Nephron progenitor cell (in vitro differentiated cells): ENCODE measurements at regions not wholly inside any gene's neighbourhood (a gene's known extent, or its start where the extent isn't known, plus 50 kb on each side); places are given as distances from the start of the nearest gene placed in this dataset.
A peak's percentile ranks its signal among the peaks of the same experiment; 100 is the strongest.
"Not testable (repeated sequence)": the region's sequence is repeated elsewhere in the genome, so short reads cannot be mapped to it uniquely, and the experiment has no call there.

Experiments
- DNase-seq: peaks from one replicate; pipeline ENCODE4 v3.0.0; 2021
- H3K27ac Mint-ChIP-seq: 2 replicates; pipeline ENCODE4 v1.8.0; 2021; ENCODE audit warnings: mild to moderate bottlenecking, moderate library complexity, mixed read lengths
- H3K27me3 Mint-ChIP-seq: 2 replicates; pipeline ENCODE4 v1.8.0; 2021; ENCODE audit warnings: mild to moderate bottlenecking, low read depth, mixed read lengths; ENCODE audit not compliant: poor library complexity
- H3K36me3 Mint-ChIP-seq: 2 replicates; pipeline ENCODE4 v1.8.0; 2021; ENCODE audit warnings: low read depth, mixed read lengths
- H3K4me1 Mint-ChIP-seq: 2 replicates; pipeline ENCODE4 v1.8.0; 2021; ENCODE audit warnings: mixed read lengths
- H3K4me3 Mint-ChIP-seq: 2 replicates; pipeline ENCODE4 v1.8.0; 2021; ENCODE audit warnings: mild to moderate bottlenecking, moderate library complexity, mixed read lengths
- H3K9me3 Mint-ChIP-seq: 2 replicates; pipeline ENCODE4 v1.8.0; 2021; ENCODE audit warnings: mild to moderate bottlenecking, moderate library complexity, mixed read lengths
- TF ChIP-seq, protein P1 (sequence below): fragments of 200-600 bp; sonication (generic); IDR thresholded peaks from 2 replicates; pipeline ENCODE4 v1.5.0; 2021; ENCODE audit warnings: antibody characterized with exemption

DNA sequence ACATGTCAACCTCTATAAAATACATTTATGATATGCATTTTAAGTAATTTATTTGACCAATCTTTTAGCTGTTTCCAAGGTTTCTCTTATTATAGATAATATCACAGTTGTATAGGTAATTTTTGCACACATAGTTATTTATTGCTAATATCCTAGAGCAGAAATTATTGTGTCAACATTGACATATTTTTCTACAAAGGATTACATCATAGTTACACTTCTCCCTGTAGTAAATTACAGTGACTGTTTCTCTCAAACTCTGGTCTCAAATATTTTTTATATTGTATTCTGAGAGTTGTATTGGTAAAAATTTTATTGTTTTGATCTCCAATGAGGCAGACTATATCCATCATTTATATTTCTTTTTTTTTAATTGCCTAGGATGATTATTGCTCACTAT, 714.4 kb upstream of the CDH6 start:
- no peaks in the 10 kb centered on the region for H3K4me1 Mint-ChIP-seq
- no peak overlapping the region for H3K27ac Mint-ChIP-seq
- H3K27me3 Mint-ChIP-seq, result no peaks in the 10 kb centered on the region
- H3K4me3 Mint-ChIP-seq, result no peak overlapping the region
- DNase-seq, result no peak
- H3K36me3 Mint-ChIP-seq, result peaks cover 14% of the 10 kb centered on the region
- peaks cover 33% of the 10 kb centered on the region for H3K9me3 Mint-ChIP-seq
- TF ChIP-seq, protein P1, sequence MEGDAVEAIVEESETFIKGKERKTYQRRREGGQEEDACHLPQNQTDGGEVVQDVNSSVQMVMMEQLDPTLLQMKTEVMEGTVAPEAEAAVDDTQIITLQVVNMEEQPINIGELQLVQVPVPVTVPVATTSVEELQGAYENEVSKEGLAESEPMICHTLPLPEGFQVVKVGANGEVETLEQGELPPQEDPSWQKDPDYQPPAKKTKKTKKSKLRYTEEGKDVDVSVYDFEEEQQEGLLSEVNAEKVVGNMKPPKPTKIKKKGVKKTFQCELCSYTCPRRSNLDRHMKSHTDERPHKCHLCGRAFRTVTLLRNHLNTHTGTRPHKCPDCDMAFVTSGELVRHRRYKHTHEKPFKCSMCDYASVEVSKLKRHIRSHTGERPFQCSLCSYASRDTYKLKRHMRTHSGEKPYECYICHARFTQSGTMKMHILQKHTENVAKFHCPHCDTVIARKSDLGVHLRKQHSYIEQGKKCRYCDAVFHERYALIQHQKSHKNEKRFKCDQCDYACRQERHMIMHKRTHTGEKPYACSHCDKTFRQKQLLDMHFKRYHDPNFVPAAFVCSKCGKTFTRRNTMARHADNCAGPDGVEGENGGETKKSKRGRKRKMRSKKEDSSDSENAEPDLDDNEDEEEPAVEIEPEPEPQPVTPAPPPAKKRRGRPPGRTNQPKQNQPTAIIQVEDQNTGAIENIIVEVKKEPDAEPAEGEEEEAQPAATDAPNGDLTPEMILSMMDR, result no peak

DNA sequence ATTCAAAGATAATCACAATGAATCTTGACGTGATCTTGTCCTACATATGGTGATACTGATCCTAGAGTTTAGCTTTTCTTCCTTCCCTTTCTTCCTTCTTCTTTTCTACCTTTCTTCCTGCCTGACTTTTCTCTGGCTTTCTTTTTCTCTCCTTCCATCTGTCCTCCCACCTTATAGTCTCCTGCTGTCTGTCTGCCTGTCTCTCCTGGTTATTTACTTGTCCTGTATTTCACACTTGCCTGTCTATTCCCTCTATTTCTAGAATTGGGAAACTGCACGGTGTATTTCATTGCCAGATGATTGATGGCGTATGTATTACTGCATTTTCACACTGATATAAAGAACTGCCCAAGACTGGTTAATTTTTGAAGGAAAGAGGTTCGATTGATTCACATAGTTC, 718.1 kb upstream of the CDH6 start:
- Mint-ChIP-seq H3K4me3 (no peak overlapping the region), H3K27ac (peak overlapping the region; percentile 12), H3K36me3 (peaks cover 14% of the 10 kb centered on the region), H3K27me3 (no peaks in the 10 kb centered on the region), H3K9me3 (peaks cover 33% of the 10 kb centered on the region), H3K4me1 (peaks cover 8% of the 10 kb centered on the region)
- TF ChIP-seq, protein P1, result no peak
- DNase-seq, result no peak

DNA sequence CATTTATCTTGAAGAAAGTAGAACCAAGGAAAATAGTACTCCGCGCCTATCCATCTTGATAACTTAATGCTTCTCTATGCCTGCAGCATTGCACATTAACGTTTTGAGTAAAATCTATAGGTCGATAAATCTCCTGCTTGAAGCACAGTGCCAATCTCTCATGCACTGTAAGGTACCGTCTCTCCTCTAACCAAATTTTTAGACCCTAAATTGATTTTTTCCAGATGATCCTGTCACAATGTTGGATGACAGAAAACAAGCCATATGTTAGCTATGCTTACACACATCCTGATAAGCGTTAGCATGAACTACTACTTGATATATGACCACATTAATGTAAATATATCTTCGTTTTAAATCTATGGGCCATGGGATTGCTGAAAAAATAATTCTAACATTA, 723.8 kb upstream of the CDH6 start:
- Mint-ChIP-seq H3K4me3 (no peak overlapping the region), H3K27ac (no peak overlapping the region), H3K27me3 (no peaks in the 10 kb centered on the region), H3K4me1 (peaks cover 8% of the 10 kb centered on the region), H3K36me3 (no peaks in the 10 kb centered on the region), H3K9me3 (peaks cover 6% of the 10 kb centered on the region)
- TF ChIP-seq, protein P1, result no peak
- no peak for DNase-seq

DNA sequence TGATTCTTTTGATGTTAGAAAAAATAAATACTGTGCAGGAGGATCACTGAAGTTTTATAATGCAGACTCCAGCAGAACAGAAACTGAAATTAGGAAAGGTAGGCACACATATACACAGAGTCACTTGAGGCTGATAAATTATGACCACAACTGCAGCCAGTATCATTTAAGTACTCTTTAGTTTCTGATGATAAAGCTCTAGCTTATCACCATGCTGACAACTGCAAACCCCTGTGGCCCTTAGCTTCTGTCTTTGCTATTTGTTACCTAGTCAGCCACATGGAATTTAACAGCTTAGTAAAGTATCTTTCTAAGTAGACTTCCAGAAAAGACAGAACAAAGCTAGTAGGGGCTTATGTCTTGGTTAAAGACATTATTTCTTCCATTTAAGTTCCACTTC, 734.8 kb upstream of the CDH6 start:
- TF ChIP-seq, protein P1, result no peak
- H3K36me3 Mint-ChIP-seq, result no peaks in the 10 kb centered on the region
- no peak overlapping the region for H3K4me3 Mint-ChIP-seq
- DNase-seq, result no peak
- H3K9me3 Mint-ChIP-seq, result no peaks in the 10 kb centered on the region
- no peak overlapping the region for H3K27ac Mint-ChIP-seq
- H3K27me3 Mint-ChIP-seq, result no peaks in the 10 kb centered on the region
- no peaks in the 10 kb centered on the region for H3K4me1 Mint-ChIP-seq

DNA sequence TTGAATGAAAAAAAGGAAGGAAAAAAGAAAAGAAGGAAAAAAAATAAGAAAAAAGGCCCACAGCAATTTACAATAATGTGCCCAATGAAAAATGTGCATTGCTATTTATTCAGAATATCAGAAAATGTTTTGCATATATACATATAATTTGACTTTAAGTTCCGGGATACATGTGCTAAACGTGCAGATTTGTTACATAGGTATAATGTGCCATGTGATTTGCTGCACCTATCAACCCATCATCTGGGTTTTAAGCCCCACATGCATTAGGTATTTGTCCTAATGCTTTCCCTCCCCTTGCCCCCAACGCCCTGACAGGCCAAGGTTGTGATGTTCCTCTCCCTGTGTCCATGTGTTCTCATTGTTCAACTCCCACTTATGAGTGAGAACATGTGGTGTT, 738.0 kb upstream of the CDH6 start:
- not testable (repeated sequence) for H3K27ac Mint-ChIP-seq, DNase-seq, H3K9me3 Mint-ChIP-seq, H3K27me3 Mint-ChIP-seq, H3K4me1 Mint-ChIP-seq, H3K4me3 Mint-ChIP-seq, H3K36me3 Mint-ChIP-seq

DNA sequence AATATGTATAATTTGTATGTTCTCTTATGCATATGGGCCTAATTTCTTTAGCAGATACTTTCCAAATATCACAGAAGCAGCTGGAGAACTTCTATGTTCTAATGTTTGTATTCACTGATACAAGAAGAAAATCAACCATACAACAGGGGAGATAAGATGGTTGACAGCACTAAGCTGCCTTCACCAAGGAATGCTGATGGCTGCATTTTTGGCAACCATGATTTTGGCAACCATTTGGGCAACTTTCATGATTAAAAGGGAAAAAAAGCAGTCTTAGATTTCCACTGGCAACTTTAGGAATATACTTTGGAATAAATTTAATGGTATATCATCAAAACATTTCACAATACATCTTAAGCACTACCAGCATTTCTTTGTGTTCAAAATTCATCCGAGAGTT, 740.3 kb upstream of the CDH6 start:
- Mint-ChIP-seq H3K4me1 (no peaks in the 10 kb centered on the region), H3K36me3 (no peaks in the 10 kb centered on the region), H3K27me3 (no peaks in the 10 kb centered on the region), H3K4me3 (no peak overlapping the region), H3K27ac (no peak overlapping the region), H3K9me3 (no peaks in the 10 kb centered on the region)
- DNase-seq, result no peak
- TF ChIP-seq, protein P1, result no peak
